RWPE1 (cell line): ENCODE measurements at regions not wholly inside any gene's neighbourhood (a gene's known extent, or its start where the extent isn't known, plus 50 kb on each side); places are given as distances from the start of the nearest gene placed in this dataset.

Experiments used
- CTCF ChIA-PET: fragments of 350-600 bp; sonication (Branson Sonifier 250); formaldehyde crosslinking; extraction: SDS; loops from one replicate; lab custom pipeline; 2021; lab: Yijun Ruan, JAX
- POLR2A ChIA-PET: fragments of 400-600 bp; formaldehyde crosslinking; extraction: SDS; loops from one replicate; lab custom pipeline; 2020; ENCODE audit warnings: antibody characterized with exemption; ENCODE audit not compliant: low non-redundant PET; lab: Yijun Ruan, JAX
- DNase-seq: peaks from one replicate; pipeline ENCODE4 v3.0.0; 2012; ENCODE audit warnings: low spot score
- H3K27ac ChIP-seq: fragments of 450-650 bp; 2 replicates; pipeline ENCODE4 v1.5.1; 2017
- TF ChIP-seq, protein P1 (sequence below): fragments of 450-650 bp; conservative IDR thresholded peaks from 2 replicates; pipeline ENCODE4 v1.5.1; 2017; ENCODE audit warnings: low read depth, mild to moderate bottlenecking

DNA sequence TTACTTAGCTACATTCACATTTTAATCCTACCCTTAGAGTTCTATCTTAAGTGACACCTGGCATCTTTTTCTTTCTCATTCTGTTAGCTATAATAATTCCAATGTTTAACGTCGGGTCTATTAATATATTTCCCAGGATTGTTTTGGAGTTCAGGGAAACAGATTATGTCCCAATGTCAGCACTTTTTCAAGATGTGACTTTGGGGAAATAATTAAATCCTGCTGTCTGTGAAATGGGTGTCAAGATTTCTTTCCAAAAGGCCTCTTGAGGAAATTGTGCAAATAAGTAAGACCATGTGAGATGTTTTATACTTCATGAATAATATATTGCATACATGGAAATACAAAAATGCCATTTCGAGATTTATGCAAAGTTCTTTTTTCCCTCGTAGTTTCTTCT is 887.6 kb upstream of the SEL1L start:
- no peak overlapping the region for H3K27ac ChIP-seq
- DNase-seq: no peak
- ChIA-PET POLR2A (no interaction called here), CTCF (no interaction called here)
- TF ChIP-seq, protein P1, sequence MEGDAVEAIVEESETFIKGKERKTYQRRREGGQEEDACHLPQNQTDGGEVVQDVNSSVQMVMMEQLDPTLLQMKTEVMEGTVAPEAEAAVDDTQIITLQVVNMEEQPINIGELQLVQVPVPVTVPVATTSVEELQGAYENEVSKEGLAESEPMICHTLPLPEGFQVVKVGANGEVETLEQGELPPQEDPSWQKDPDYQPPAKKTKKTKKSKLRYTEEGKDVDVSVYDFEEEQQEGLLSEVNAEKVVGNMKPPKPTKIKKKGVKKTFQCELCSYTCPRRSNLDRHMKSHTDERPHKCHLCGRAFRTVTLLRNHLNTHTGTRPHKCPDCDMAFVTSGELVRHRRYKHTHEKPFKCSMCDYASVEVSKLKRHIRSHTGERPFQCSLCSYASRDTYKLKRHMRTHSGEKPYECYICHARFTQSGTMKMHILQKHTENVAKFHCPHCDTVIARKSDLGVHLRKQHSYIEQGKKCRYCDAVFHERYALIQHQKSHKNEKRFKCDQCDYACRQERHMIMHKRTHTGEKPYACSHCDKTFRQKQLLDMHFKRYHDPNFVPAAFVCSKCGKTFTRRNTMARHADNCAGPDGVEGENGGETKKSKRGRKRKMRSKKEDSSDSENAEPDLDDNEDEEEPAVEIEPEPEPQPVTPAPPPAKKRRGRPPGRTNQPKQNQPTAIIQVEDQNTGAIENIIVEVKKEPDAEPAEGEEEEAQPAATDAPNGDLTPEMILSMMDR: no peak

DNA sequence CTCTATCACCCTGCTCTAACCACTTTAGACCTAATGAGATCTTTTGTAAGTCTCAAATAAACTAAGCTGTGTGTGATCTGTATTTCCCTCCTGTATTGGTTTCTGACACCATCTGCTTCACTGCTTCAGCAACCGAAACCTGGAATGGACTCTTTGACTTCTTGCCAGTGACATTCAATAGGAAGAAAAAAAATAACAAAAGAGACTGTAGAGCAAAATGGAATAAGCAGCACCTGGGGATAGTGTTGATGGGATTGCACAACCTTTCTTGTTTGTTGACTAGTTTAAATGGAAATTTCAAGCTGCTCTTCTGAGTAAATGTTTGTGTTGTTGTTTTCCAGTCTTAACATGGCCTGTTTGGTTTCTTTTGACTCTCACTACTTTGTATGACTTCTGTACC is 888.6 kb upstream of the SEL1L start:
- TF ChIP-seq, protein P1: no peak
- ChIA-PET POLR2A (no interaction called here), CTCF (no interaction called here)
- no peak overlapping the region for H3K27ac ChIP-seq
- DNase-seq: no peak

DNA sequence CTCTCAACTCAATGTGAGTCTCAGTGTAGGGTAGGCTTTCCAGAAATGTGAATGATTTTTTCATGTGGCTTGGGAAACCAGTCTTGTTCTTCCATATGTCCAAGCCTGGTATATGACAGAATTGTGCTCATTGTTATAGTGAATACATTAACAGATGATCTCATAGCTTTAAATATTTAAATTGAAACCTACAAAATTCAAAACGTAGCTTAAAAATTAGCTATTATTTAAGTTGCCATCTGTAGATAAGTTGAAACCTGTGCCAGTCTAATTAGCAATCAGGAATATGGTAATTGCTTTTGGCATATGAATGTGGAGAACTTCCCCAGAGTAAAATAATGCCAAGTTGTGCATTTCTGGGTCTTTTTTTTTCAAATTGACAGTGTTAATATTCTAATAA is 891.6 kb upstream of the SEL1L start:
- ChIA-PET CTCF (no interaction called here), POLR2A (no interaction called here)
- TF ChIP-seq, protein P1: no peak
- H3K27ac ChIP-seq: no peak overlapping the region
- no peak for DNase-seq

DNA sequence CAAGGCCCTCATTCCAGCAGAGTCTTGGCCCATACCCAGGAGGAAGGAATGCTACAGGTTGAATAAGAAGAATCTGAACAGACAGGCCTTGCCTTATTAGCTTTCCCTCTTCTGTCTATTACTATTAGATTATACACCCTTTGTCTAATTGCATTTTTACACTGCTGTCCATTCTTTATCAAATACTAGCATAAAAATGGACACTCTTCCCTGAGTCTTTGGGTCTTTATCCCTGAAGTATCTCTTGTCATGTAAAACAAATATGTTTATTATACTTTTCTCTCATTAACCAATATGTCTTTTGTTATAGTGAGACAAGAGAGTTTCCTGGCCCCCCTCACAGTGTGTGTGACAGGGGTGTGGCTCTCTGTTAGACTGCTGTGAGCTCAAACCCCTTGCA is 897.4 kb upstream of the SEL1L start:
- DNase-seq: no peak
- no peak overlapping the region for H3K27ac ChIP-seq
- TF ChIP-seq, protein P1: no peak
- POLR2A ChIA-PET: no interaction called here
- CTCF ChIA-PET: no interaction called here

DNA sequence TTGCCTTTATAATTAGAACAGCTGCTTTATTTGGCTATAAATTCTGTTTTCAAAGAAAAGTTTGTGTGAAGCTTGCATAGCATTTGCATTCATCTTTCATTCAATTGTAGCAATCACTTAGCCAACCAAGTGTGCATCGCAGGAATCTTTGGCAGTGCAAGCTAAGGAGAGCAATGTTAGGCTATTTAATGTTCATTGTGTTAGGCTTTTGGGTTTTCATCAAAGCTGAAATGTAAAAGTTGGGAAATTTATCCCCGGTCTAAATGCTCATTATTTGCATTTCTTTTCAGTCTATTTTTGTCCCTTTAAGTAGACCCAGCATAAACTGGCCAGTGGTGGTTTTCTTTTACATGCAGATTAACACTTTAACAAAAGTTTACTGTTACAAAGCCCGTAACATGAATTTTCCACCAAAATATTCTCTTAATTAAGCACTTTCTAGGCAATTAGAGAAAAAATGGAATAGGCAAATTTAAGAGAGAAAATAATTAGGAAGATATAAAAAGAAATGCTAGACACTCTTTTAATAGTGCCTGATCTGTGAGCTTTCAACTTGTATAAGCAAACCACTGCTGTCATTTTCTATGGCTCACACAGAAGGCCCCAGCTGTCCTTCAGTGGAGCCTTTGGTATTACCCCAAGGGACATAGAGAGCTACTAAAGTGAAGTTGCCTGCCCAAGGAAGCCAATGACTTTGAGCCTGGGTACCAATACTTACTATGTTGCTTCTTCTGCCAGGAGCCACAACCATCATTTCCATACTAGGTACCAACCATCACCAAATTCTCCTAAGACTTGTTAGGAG is 898.9 kb upstream of the SEL1L start:
- DNase-seq: no peak
- TF ChIP-seq, protein P1: no peak

DNA sequence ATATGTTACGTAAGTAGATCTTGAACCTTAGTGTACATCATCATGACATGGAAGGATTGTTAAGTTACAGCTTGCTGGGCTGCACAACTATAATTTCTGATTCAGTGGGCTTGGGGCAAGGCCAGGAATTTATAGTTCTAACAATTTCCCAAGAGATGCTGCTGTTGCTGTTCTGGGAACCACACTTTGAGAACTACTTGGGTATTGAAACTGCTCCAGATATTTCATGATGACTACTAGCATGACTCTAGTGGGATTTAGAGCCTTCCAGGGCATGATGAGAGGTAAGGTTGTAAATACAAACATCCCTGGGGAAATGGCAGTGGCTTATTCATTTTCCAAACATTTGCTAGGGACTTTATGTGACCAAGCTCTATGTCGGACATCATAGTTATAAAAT is 904.8 kb upstream of the SEL1L start:
- ChIA-PET CTCF (interaction anchor here (0.7 kb wide), 1 partner anchor 55 kb away, joined by 3 read pairs; no protein-coding TSS in a partner anchor), POLR2A (no interaction called here)
- no peak overlapping the region for H3K27ac ChIP-seq
- no peak for DNase-seq
- TF ChIP-seq, protein P1: no peak

More for the DNA sequence above, 898.9 kb upstream of the SEL1L start:
- ChIA-PET CTCF (interaction anchor here (0.5 to 0.7 kb wide), 2 partner anchors 25 to 40 kb away, joined by 3 read pairs; no protein-coding TSS in a partner anchor), POLR2A (no interaction called here)
- H3K27ac ChIP-seq: no peak overlapping the region
